ENCODE measurements at regions not wholly inside any gene's neighbourhood (a gene's known extent, or its start where the extent isn't known, plus 50 kb on each side); places are given as distances from the start of the nearest gene placed in this dataset.

DNA sequence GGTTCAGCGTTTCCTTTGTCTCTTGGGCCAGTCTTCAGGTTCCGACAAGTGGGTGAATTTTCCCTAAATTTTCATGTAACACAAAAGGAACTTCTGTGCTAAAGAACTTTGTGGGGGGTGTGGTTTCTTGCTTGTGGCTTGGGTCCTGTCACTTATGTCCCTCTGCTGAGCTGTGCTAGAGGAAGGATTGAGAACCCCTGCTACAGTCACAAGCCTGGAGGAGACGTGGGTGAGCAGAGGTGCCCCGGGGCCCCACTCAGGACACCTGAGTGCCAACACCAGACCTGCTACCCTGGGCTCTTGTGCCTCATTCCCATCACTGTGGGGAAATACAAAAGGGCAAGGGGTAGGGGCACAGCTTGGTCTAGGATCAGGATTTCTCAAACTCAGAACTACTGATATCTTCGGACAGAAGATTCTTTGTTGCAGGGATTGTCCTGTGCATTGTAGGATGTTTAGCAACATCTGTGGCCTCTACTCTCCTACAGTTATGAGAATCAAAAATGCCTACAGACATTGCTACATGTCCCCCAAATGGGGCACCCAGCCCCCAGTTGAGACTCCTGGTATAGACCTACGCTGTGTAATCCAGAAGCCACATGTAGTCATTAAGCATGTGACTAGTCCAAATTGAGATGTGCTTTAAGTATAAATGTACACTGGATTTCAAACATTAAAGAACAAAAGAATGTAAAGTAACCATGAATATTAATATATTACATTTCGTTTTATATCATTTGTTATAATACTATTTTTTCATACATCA, 128.7 kb downstream of the LY86 start (continued):
- TF ChIP-seq, protein P1, sequence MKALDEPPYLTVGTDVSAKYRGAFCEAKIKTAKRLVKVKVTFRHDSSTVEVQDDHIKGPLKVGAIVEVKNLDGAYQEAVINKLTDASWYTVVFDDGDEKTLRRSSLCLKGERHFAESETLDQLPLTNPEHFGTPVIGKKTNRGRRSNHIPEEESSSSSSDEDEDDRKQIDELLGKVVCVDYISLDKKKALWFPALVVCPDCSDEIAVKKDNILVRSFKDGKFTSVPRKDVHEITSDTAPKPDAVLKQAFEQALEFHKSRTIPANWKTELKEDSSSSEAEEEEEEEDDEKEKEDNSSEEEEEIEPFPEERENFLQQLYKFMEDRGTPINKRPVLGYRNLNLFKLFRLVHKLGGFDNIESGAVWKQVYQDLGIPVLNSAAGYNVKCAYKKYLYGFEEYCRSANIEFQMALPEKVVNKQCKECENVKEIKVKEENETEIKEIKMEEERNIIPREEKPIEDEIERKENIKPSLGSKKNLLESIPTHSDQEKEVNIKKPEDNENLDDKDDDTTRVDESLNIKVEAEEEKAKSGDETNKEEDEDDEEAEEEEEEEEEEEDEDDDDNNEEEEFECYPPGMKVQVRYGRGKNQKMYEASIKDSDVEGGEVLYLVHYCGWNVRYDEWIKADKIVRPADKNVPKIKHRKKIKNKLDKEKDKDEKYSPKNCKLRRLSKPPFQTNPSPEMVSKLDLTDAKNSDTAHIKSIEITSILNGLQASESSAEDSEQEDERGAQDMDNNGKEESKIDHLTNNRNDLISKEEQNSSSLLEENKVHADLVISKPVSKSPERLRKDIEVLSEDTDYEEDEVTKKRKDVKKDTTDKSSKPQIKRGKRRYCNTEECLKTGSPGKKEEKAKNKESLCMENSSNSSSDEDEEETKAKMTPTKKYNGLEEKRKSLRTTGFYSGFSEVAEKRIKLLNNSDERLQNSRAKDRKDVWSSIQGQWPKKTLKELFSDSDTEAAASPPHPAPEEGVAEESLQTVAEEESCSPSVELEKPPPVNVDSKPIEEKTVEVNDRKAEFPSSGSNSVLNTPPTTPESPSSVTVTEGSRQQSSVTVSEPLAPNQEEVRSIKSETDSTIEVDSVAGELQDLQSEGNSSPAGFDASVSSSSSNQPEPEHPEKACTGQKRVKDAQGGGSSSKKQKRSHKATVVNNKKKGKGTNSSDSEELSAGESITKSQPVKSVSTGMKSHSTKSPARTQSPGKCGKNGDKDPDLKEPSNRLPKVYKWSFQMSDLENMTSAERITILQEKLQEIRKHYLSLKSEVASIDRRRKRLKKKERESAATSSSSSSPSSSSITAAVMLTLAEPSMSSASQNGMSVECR (CRISPR knock-in tag; IDR thresholded peaks at IDR 0.05) = no peak
- TF ChIP-seq EZH2 (IDR thresholded peaks at IDR 0.05; ENCODE audit: borderline replicate concordance, low read depth, low read length) = no peak
- TF ChIP-seq NCOA2 (IDR thresholded peaks at IDR 0.05; ENCODE audit: partially characterized antibody in 2 of 2) = no peak
- TF ChIP-seq, protein P2, sequence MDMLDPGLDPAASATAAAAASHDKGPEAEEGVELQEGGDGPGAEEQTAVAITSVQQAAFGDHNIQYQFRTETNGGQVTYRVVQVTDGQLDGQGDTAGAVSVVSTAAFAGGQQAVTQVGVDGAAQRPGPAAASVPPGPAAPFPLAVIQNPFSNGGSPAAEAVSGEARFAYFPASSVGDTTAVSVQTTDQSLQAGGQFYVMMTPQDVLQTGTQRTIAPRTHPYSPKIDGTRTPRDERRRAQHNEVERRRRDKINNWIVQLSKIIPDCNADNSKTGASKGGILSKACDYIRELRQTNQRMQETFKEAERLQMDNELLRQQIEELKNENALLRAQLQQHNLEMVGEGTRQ (CRISPR knock-in tag; IDR thresholded peaks at IDR 0.05) = no peak
- TF ChIP-seq, protein P3, sequence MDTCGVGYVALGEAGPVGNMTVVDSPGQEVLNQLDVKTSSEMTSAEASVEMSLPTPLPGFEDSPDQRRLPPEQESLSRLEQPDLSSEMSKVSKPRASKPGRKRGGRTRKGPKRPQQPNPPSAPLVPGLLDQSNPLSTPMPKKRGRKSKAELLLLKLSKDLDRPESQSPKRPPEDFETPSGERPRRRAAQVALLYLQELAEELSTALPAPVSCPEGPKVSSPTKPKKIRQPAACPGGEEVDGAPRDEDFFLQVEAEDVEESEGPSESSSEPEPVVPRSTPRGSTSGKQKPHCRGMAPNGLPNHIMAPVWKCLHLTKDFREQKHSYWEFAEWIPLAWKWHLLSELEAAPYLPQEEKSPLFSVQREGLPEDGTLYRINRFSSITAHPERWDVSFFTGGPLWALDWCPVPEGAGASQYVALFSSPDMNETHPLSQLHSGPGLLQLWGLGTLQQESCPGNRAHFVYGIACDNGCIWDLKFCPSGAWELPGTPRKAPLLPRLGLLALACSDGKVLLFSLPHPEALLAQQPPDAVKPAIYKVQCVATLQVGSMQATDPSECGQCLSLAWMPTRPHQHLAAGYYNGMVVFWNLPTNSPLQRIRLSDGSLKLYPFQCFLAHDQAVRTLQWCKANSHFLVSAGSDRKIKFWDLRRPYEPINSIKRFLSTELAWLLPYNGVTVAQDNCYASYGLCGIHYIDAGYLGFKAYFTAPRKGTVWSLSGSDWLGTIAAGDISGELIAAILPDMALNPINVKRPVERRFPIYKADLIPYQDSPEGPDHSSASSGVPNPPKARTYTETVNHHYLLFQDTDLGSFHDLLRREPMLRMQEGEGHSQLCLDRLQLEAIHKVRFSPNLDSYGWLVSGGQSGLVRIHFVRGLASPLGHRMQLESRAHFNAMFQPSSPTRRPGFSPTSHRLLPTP (IDR thresholded peaks at IDR 0.05; ENCODE audit: borderline replicate concordance, extremely low read depth, insufficient read length) = no peak
- TF ChIP-seq, protein P4, sequence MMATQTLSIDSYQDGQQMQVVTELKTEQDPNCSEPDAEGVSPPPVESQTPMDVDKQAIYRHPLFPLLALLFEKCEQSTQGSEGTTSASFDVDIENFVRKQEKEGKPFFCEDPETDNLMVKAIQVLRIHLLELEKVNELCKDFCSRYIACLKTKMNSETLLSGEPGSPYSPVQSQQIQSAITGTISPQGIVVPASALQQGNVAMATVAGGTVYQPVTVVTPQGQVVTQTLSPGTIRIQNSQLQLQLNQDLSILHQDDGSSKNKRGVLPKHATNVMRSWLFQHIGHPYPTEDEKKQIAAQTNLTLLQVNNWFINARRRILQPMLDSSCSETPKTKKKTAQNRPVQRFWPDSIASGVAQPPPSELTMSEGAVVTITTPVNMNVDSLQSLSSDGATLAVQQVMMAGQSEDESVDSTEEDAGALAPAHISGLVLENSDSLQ (IDR thresholded peaks at IDR 0.05) = no peak
- no peak for TF ChIP-seq ZNF707 (CRISPR knock-in tag; conservative IDR thresholded peaks at IDR 0.05)
- no peak for TF ChIP-seq CBX3 (IDR thresholded peaks at IDR 0.05; ENCODE audit: borderline replicate concordance in 1 of 2, low read length in 2 of 2)
- TF ChIP-seq HDAC6 (IDR thresholded peaks at IDR 0.05; ENCODE audit: low read depth, low read length) = no peak
- TF ChIP-seq ZNF212 (CRISPR knock-in tag; IDR thresholded peaks at IDR 0.05) = no peak
- TF ChIP-seq DPF2 (IDR thresholded peaks at IDR 0.05) = no peak
- TF ChIP-seq SUPT5H (IDR thresholded peaks at IDR 0.05) = no peak

All from K562 (cell line).